DMS 273 (cell line): ENCODE measurements at regions not wholly inside any gene's neighbourhood (a gene's known extent, or its start where the extent isn't known, plus 50 kb on each side); places are given as distances from the start of the nearest gene placed in this dataset.

Source experiments
- DNase-seq: peaks from one replicate; lab custom pipeline; 2025; ENCODE audit not compliant: unreplicated experiment; lab: John Stamatoyannopoulos, UW

- DNase-seq = no peak
Measured at GRCh38 chr5:3542769-3543168, 52.9 kb upstream of the IRX1 start.

- DNase-seq = no peak
Measured at GRCh38 chr5:3542158-3542557, 53.5 kb upstream of the IRX1 start.

- DNase-seq = no peak
Measured at GRCh38 chr5:3538886-3539285, 56.7 kb upstream of the IRX1 start.

- DNase-seq = no peak
Measured at GRCh38 chr5:3537942-3538341, 57.7 kb upstream of the IRX1 start.

DNA sequence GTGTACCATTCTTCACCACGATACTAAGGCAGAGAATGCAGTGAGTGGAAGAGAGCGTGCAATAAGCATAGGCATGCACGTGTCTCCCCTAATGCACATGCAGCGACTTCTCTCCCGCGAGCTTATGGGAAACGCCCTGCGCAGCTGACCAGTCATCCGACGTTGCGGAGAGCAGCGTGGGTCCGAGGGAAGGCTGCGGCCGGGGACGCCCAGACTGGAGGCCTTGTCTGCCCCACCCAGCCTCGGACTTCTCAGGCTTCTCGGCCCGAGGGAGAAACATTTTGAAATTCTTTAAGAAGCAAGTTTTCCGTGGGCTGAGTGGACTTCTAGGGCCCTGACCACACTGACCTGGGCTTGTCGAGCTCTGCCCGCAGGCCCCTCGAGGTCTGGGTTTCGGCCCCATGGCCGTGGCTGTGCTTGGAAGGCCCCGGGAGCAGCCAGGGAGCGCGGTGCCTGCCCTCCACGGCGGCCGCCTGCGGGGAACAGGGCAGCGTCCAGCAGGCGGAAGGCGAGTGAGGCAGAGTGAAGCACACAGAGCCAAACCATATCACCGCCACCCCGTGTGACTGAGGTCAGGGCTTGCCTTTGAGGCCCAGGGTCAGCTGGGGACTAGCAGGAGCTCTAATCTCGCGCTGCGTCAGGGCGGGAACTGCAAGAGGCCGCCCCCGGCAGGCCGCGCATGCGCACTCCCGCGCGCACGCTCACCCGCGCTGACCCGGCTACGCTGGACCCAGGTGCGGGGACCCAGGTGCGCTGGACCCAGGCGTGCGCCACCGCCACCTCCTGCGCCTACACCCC, 60.0 kb upstream of the IRX1 start:
- no peak for DNase-seq

DNA sequence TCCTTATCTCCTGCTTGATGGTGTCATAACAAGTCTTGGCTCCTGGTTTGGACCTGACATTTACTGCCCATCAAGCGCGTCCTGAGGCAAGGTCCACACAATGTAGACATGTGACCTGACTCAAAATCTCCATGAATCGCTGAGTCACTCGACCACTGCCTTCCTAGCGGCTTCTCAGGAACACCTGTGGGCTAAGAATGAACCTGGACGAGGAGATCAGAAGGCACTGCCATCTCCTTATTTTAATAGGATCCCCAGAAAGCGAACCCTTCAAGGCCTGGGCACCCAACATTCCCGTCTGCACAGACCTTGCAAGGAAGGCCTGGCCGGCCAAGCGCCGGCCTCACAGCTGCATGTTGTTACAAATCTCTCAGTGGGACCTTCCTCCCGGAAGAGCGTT, 60.6 kb upstream of the IRX1 start:
- no peak for DNase-seq

- DNase-seq = no peak
Measured at GRCh38 chr5:3531320-3531986, 64.2 kb upstream of the IRX1 start.

- DNase-seq = no peak
Measured at GRCh38 chr5:3530251-3530650, 65.4 kb upstream of the IRX1 start.

DNA sequence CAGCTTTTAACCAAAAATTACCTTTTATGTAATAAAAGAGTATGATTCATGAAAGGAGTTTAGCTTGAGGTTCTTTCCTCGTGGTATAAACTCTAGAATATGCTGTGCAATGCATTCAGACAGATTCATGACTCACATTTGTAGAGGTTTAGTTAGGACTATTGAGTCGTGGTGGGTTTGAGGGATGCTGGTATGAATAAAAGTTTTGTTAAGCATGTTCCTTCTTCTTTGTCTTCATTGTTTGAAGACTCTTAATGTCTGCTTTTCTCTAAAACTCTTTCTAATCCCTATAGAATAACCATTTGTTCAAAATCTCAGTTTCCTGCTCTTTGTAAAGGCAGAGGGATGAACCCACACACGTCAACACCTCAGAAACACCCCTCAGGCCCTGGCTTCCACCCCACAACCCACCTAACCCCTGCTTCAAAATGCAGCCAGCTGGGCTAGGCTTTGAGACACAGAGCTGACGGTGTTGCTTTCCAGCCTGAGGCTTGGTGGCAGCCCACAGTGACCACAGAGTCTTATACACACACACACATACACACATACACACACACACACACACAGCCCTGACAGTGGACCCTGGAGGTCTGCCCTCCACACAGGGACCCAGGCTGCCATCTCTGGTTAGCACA, 69.0 kb upstream of the IRX1 start:
- DNase-seq = no peak

GRCh38 chr5:3522491-3522890, 73.1 kb upstream of the IRX1 start:
- DNase-seq = no peak

- no peak for DNase-seq
Measured at GRCh38 chr5:3518576-3518975, 77.1 kb upstream of the IRX1 start.

- DNase-seq = no peak
Measured at GRCh38 chr5:3518051-3518450, 77.6 kb upstream of the IRX1 start.

GRCh38 chr5:3517348-3517747, 78.3 kb upstream of the IRX1 start:
- no peak for DNase-seq

GRCh38 chr5:3512361-3513095, 83.1 kb upstream of the IRX1 start:
- no peak for DNase-seq

DNA sequence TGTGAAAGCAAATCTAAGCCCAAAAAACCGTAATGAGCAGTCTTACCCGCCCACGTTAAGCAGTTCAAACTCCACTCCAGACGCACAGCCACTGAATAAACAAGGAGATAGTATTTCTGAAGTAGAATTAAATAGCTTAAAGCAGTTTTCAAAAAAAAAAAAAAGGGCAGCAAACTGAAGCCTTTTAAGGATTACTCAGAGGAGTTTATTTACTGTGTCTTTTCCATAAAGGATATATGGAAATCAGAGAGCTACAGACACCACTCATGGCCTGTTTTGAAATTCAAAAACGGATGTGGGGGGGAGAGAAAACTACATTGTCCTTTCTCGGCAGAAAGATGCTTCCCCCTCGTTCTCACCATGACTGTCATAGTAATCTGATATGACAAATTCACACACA, 83.7 kb upstream of the IRX1 start:
- no peak for DNase-seq

DNA sequence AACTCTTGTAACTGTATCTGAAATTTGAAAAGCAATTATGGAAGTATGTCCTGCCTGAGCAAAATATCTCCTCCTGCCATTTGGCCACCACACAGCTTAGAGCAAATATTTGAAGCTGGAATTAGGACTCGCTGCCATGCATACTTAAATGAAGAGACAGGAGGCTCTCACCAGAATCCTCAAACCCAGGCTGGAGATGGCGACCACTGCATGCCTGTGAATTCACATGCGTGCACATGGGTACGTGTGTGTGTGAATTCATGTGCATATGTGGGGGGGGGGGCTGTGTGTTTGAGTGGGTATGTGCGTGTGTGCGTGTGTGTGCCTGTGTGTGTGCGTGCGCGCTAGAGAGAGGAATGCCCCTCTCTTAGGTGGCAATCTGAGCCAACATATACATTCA, 84.1 kb upstream of the IRX1 start:
- DNase-seq = no peak

GRCh38 chr5:3510642-3511417, 84.8 kb upstream of the IRX1 start:
- DNase-seq = no peak

GRCh38 chr5:3509290-3509689, 86.3 kb upstream of the IRX1 start:
- peak; percentile 24 for DNase-seq

DNA sequence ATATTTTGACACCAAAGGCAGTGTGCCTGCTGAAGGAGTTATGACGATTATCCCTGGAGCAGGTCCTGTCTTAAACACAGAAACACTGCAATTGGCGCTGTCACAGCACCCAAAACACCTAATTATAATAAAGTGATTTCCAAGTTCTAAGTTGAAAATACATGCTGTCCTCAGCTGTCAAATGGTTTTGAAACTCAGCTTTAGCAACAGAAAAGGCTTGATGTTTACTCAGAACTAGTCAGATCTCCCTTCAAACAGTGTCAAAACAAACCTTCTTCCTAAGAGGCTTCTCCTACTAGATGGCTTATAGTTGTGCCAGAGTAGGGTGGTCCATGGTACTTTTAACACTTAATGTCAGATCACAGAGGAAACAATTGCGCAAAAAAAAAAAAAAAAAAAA, 87.2 kb upstream of the IRX1 start:
- no peak for DNase-seq

GRCh38 chr5:3490957-3491507, 104.6 kb upstream of the IRX1 start:
- no peak for DNase-seq
